GDM1 (cell line): ENCODE measurements at regions not wholly inside any gene's neighbourhood (a gene's known extent, or its start where the extent isn't known, plus 50 kb on each side); places are given as distances from the start of the nearest gene placed in this dataset.

ENCODE experiments used
- DNase-seq: peaks from one replicate; lab custom pipeline; 2025; lab: John Stamatoyannopoulos, UW

GRCh38 chr13:69423844-69424243 lies 683.8 kb upstream of the ATXN8OS start:
- no peak for DNase-seq

DNA sequence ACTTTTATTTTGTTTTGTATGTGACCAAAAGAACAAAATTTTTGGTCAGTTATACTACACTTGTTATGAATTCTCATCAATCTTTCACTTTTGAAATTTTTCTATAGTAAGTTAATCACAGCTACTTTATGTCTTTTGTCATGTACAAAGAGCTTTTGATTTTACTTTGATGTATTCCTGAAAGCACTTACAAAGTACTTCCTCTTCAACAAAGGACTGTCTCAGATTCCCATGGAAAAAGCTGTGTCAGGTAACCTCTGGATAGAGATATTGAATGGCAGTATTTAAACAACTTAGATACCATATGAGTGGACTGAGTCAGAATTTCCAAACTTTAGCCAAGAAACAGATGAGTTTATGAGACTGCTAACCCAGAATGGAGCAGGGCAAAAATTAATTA lies 689.3 kb upstream of the ATXN8OS start:
- no peak for DNase-seq

DNA sequence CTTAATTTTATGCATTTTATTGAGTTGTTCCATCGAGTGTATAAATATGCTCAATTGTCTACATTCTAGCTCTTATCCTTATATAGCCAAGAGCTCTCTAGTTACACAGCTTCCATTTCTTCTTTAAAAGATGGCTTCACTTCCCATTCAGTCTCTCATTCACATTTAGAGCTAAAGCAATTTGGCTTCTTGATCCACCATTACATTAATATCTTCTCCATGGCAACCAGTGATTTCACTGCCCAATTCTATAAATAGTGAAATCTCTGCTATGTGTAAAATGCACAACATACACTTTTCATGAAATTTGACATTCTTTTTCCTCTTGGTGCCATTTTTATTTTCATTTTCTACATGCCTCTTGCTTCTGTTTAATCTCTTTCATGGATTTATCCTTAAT lies 696.9 kb upstream of the ATXN8OS start:
- no peak for DNase-seq

DNA sequence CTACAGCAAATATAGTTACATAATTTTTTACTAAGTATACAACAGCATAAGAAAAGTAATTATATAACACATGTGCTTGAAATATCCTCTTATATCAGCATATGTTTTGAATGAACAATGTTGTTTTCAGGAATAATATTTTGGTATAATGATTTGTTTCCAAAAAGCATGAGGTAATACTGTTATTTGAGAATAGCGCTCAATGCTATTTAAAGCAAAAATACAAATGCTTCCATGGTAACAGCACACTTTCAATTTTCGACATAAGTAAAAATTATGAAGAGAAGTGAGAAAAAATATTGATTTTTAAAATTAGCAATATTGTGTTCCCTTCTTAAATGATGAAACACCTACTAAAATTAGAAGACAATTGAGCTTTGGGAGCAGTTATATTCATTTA lies 715.9 kb upstream of the ATXN8OS start:
- DNase-seq = no peak

- DNase-seq = no peak
These were observed 717.7 kb upstream of the ATXN8OS start for GRCh38 chr13:69389899-69390298.

GRCh38 chr13:69373747-69374425 lies 733.7 kb upstream of the ATXN8OS start:
- DNase-seq = no peak

- no peak for DNase-seq
These were observed 744.3 kb upstream of the ATXN8OS start for GRCh38 chr13:69363360-69363759.

- DNase-seq = no peak
These were observed 776.4 kb upstream of the ATXN8OS start for GRCh38 chr13:69331245-69331644.

DNA sequence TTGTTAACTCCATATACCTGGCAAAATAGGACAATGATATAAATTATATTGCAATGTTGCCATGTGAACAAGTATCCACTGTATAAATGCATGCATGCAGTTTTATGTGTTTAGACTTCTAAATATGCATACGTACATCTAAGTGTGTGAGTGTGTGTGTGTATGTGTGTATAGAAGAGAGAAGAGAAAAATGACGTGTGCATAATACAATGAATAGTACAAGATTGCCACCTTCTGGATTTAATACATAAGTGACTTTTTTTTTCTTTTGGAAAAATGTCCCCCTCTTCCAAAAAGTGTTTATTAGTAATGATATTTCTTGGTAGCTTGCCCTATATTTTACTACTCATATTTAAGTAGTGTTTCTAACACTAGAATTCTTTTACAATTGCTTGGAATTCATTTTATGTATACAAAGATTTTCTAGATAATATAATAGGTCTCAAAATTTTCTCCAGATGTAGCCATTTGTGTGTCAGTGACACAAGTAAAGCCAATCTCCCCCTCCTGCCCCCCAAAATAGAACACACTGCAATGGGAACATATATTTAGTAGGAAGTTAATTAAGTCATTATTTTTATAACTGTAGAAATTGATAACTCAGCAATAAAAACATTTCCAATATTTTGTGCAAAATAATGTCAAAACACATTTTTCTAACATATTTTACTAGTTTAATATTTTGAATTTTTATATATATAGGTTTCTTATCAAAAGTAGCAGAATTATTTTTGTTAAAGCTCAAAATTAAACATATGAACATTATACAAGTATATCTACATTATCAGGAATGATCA lies 783.3 kb upstream of the ATXN8OS start:
- DNase-seq = no peak

GRCh38 chr13:69319656-69320055 lies 788.0 kb upstream of the ATXN8OS start:
- DNase-seq = no peak

DNA sequence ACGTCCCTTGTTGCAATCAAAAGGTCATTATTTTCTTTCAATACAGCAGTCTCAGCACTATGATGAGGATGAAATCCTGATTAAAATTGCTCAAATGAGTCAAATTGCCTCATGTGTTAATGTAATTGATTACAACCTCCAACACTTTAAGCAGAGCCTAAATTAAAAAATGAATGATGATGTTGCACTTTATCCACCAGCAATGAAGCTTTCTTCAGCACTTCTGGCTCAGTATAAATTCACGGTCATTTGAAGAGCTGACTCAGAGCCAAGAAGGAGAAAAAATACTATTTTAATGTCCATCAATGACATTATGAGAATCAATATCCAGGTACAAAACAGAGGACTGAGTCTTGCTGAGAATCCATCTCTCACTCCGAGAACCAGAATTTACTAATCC lies 792.6 kb upstream of the ATXN8OS start:
- DNase-seq = no peak

GRCh38 chr13:69306766-69307165 lies 800.9 kb upstream of the ATXN8OS start:
- no peak for DNase-seq

DNA sequence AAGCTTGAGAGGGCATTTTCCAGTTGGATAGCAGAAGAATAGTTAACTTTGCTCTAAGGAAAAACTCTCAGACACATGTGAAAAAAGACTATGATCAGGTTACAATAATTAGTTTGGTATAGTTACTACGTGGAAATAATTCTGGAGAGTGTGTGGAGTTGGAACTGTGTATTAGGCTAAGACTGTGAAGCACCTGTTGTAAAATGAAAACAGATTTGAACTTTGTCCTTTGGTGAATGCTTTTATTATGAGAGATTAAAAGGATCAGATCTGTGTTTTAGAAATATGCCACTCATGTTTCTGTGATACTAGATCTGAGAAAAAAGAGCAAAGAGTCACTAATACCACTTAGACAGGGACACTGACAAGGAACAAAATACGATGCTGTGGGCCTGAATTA lies 807.5 kb upstream of the ATXN8OS start:
- no peak for DNase-seq

- DNase-seq = no peak
These were observed 811.5 kb upstream of the ATXN8OS start for GRCh38 chr13:69296130-69296529.

- DNase-seq = no peak
These were observed 814.7 kb upstream of the ATXN8OS start for GRCh38 chr13:69292789-69293425.

DNA sequence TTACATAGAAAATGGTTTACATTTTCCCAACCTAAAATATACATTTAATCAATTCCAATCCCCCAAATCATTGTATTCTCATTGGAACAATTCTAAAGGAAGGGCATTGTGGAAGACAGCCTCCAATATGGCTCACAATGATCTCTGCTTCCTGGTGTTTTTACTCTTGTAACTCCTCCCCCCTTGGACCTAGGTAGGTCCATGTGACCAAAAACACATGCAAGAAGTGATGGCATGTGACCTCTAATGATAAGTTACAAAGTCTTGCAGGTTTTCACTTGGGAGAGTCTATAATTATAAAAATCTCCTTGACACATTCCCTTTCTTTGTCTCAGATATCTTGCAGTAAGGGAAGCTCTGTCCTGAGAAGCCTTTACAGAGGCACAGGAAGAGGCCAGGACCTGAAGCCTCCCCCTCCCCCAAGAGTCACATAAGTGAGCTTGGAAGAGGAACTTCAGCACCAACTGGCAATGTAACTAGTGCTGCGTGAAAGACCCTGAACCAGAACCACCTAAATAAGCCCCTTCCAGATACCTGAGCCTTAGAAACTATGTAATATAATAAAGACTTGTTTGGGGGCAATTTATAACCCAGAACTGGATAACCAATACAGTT lies 816.2 kb upstream of the ATXN8OS start:
- peak; percentile 9 for DNase-seq

GRCh38 chr13:69288026-69288425 lies 819.6 kb upstream of the ATXN8OS start:
- DNase-seq = no peak

- no peak for DNase-seq
These were observed 820.5 kb upstream of the ATXN8OS start for GRCh38 chr13:69287050-69287698.

GRCh38 chr13:69283837-69284236 lies 823.8 kb upstream of the ATXN8OS start:
- no peak for DNase-seq

- no peak for DNase-seq
These were observed 824.3 kb upstream of the ATXN8OS start for GRCh38 chr13:69283301-69283700.

- no peak for DNase-seq
These were observed 827.2 kb upstream of the ATXN8OS start for GRCh38 chr13:69280399-69280798.

DNA sequence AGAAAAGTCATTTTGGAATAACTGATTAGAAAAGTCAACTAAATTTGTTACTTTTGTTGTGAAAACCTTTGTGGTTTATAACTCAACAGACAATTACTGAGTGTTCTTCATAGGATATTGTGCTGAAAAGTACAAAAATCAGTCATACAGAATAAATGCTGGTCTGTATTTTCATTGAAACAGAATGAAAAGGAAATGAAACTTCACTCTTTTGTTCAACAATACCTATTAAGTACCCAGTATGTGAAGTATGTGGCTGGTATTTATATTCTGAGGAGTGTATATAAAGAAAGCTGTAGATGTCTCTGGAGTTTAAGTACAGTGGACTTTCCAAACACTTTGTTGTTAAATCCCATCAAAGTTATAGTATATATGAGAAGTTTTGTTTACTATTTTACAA lies 828.4 kb upstream of the ATXN8OS start:
- DNase-seq = no peak
